Activated naive CD4-positive, alpha-beta T cell (primary cell): ENCODE measurements at regions not wholly inside any gene's neighbourhood (a gene's known extent, or its start where the extent isn't known, plus 50 kb on each side); places are given as distances from the start of the nearest gene placed in this dataset.

Experiments used
- DNase-seq, 4 experiments: peaks; one replicate each; lab custom pipeline; 2025; lab: John Stamatoyannopoulos, UW

DNA sequence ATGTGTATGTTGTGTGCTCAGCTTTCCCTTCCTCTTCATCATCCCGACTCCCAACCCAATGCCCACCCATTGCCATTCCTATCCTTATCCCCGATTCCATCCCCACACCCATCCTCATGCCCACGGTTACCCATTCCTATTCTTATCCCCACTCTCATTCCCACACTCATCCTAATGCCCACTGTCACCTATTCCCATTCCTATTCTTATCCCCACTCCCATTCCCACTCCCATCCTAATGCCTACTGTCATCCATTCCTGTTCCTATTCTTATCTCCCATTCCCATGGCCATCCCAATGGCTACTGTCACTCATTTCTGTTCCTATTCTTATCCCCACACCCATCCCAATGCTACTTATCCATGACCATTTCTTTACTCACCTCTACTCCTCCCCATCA, 254.1 kb downstream of the DHX35 start:
- DNase-seq: no peak

DNA sequence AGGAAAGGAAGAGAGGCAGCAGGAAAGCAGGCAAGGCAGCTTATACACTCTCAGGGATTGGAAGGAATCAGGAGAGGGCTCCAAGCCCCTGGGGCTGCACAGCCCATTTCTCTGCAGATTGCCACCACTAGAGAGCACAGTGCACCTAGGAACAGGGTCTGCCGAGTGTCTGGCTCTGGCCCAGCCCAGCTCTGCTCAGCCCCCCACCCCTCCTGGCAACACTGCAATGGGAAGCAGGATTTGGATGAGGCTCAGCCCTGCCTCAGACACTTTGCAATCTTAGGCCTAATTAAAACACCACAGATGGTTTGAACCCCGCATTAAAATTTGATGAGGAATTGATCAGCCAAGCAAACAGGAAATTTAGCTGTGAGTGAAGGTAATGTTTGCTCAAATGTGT, 252.7 kb downstream of the DHX35 start:
- no peak for DNase-seq

DNA sequence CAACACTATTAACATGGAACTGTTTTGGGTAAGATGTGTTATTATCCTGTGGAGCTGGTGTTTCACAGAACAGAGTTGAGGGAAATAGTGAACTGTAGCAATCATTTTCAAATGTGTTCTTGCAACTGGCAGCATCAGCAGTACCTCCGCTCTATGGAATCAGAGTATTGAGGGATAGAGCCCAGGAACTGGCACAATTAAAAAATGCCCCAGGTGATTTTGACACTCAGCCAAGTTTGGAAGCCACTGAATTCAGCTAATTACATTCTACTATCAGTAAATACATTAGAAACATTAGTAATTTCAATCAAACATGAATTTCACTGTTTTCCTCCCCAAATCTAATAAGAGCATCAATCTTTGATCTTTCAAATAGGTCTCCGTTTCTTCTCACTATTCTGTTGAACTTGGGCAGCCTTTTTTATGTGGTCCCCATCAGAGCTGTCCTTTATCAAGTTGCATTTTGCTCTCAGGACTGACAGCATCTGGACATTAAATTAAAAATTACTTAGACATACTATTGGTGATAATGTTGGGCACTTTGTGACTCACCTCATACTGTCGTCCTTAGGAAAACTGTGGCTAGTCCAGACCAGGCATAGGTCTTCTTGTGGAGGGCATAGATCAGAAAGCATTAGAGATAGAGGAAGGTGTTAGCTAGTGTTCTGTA, 251.5 kb downstream of the DHX35 start:
- DNase-seq: no peak

DNA sequence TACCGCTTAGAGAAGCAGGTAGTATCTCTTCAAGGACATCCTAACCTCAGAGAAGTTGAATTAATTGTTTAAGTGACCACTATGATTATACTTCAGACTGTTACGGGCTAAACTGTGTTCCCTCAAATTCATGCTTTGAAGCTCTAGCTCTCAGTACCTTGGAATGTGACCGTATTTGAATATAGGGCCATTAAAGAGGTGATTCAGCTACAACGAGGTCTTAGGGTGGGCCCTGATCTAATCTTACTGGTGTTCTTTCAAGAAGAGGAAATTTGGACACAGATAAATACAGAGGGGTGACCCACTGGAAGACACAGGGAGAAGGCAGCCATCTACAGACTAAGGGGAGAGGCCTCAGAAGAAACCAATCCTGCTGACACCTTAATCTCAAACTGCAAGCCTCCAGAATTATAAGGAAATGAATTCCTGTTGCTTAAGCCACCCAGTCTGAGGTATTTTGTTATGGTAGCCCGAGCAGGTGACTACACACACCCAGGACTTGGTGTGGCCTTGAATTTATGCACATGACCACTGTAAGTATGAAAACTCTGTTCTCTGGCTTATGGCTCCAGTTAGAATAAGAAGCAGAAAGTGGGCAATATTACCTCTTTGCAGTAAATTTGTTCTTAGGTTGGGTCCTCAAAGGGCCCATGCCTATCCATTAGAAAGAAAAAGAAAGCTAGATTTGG, 249.1 kb downstream of the DHX35 start:
- DNase-seq: no peak

DNA sequence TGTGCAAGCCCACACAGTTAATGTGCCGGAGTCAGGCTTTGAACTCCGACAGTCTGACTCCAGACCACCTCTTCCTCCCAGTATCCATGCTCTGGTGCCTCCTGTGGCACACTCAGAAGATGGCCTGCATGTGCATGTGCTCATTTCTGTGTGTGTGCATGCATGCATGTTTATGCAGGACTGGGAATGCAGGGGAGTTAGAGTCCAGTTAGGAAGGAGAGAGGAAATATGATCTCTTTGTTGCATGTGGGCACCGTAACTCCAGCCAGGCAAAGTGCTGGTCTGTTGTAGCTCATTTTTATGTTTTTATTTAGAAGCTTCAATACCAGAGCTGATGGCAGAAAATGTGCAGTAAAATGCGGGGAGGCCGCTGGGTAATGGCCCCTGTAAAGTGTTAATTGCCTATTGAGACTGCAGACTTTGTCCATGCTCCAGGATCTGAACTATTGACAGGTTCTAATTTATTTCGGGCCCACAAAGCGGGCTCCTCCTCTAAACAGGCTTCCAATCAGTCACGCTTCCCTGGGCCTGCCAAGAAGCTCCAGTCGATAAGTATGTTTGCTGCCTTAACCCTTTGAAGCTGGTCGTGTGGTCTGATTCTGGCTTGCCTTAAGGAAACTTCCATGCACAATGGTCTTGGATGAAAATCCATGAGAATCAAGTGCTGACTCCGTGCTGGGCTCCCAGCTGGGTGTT, 248.3 kb downstream of the DHX35 start:
- no peak for DNase-seq

DNA sequence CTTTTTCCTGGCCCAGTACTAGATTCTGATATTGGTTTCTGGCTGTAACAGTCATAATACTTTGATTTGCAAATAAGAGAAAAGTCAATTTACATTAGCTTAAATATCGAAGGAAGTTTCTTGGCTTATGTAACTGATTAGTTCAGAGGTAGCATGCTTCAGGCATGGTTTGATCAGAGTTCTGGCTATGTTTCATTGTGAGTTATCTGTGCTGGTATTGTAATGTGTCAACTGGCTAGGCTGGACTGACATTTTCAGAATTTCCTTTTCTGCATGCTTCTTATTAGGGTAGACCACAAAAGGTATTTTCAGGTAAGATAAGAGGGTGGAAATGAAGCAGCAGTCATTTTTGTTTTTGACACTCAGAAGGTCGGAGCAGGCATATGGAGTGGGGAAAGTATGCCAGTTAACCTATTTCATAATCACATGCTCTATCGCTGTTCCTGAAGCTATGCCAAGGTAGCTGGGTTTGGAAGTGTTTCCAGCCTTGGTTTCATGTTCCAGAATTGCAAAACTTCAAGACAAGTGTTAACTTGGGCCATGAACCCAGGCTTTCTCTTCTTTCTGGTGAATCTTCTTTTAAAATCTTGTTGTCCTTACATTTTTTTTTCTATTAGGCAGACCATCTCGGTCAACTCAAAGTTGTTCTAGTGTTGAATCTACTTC, 244.9 kb downstream of the DHX35 start:
- no peak for DNase-seq

DNA sequence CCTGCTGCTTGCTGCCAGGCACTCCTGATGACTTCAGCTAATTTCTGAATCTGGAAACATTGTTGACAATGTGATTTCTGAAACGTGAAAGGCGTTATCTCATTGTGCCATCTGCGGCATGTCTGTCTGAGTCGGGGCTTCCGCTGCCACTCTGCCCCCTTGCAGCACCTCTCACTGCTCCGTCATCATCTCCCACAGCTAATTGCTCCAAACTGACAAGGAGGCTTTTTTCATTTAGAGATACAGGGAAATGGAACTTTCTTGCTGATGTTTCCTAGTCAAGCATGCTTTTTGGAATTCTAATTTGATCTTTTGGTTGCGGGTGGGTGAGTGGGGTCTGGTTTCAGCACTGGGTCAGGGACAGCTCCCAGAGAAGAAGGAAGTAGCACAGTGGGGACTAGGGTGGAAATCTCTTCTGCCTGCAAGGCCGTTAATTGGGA, 233.5 kb downstream of the DHX35 start:
- DNase-seq: no peak

DNA sequence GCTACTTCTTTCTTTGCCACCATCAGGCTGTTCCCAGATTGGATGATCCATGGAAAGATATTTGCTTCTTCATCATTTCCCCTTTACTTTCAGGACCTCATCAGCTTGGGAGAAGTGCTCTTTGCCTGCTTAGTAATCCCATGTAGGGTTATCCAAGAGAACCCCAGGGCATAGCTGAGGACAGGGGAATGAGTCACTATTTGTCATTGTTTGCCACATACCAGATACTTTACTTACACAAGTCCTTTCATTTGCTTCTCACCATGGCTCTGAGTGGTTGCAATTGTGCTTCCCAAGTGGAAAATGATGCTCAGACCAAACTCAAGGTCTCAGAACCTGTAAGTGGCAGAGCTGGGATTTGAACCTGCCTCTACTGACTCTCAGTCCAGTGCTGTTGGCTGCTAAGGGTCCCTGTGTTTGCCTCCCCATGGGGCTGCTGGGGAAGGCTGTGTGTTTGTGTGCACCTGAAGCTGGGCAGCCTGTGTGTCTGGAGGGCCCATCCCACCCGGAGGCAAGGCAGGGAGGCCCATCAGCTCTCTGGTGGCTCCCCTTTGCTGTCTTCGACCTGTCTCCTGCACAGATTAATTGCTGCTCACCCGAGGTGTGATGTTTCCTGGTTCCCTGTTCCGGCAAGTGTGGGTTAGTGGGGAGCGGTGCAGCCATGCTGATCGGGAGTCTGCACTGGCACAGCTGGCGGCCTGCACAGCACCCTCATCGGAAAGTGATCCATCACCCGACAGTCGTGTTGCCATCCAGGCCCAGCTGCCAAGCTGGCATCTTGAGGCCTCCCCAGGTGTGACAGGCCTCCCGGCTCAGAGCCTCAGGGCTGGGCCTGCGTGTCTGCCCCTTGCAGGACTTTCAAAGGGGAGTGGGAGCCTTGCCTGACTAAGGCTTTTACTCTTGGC, 228.8 kb downstream of the DHX35 start:
- DNase-seq: no peak

DNA sequence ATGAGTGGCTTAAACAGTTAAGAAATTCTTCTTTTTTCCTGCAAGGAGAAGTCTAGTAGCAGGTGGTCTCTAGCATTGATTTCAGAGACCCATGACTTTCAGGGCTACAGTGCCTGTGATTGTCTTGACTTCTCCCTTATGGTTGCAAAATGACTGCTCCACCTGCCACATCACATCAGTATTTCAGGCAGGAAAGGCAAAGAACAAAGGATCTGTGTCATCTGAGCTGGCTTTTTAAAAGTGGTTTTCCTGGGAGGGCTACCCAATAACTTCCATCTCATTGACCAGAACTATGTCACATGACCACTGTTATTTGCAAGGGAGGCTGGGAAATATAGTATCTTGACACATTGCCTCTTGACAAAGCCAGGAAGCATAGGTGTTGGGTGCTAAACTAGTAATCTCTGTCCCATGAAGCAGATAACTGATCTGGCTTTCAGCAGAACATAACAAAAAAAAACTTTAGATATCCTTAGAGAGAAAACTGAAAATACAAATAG, 226.2 kb downstream of the DHX35 start:
- DNase-seq: no peak

DNA sequence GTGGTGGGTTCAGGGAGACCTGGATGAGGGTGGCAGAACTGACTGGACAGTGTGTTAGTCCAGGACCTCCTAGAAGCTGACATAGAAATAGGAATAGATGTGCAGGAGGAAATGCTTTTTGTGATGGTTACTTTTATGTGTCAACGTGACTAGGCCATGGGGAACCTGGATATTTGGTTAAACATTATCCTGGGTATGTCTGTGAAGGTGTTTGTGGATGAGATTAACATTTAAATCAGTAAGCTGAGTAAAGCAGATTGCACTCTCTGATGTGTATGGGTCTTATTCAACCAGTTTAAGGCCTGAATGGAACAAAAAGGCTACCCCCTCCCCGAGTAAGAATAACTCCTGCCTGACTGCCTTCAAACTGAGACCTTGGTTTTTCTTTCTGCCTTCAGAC, 219.3 kb downstream of the DHX35 start:
- no peak for DNase-seq

DNA sequence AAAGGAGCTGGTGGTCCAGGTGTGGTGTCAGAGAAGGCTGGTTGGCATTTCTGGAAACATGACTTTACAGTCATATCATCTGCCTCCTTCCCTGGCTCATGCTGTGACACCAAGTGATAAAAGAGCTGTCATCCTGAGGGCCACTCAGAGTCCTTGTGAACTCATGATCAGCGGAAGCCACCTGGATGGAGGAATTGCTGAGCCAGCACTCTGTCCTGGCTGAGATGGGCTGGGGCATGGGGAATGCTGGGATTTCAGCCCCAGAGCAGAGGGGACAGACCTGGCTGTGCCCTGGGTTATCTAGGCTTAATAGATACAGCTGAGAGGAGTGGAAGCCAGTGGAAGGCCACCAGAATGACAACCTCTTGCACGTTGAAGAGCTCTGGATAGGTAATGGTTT, 214.3 kb downstream of the DHX35 start:
- no peak for DNase-seq

DNA sequence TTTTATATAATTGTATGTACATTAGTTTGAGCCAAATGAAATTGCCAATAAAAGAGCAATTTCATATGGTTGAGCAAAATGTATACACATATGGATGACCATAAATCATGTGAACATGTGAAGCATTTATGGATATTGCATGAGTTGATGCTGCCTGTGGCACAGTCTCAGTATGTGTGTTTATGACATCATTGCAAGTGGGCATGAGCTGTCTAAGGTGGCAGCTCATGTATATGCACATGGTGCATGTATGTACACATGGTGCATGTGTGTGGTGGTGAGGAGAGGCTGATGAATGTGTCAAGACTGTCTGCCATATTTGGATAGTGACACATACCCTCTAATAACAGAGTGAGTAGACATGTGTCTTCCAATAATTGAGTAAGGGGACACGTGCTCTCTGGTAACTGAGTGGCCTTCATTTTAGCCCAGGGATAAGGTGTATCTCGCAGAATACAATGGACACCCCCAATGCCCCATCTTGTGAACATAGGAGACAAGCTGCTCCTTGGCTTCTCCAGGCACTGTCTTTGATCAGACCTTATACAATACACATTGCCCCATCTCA, 208.8 kb downstream of the DHX35 start:
- no peak for DNase-seq

DNA sequence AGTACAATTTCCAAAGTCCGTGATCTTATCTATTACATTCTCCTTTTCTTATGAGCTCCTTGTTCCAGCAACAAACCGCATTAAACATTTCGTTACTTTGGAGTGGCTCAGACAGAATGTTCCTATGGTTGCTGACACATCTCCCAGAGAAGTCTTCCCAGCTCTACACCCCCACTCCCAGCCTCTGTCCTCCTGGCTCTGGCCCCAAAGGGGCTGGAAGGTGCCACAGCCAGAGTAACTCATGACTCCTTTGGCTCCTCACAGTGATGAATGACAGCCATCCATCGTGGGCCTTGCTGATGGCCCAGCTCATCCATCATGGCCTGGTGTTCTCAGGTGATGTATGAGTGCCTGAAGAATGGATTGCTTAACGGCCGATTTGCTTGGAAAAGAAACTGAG, 203.0 kb downstream of the DHX35 start:
- no peak for DNase-seq

DNA sequence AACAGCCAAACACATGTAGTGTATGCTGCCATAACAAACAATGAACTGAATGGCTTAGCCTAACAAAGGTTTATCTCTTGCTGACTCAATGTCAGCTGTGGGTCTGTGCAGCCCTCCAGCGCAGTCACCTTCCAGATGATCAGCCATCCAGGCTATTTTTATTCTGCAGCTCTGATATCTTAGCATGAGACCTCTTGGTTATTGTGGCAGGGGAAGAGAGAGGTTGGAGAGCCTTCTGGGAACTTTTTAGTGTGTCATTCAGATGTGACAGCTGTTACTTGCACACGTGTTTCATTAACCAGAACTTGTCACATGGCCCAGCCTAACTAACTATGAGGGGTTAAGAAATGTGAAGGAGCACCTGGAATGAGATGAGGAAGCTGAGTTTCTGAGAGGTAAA, 202.5 kb downstream of the DHX35 start:
- DNase-seq: no peak

DNA sequence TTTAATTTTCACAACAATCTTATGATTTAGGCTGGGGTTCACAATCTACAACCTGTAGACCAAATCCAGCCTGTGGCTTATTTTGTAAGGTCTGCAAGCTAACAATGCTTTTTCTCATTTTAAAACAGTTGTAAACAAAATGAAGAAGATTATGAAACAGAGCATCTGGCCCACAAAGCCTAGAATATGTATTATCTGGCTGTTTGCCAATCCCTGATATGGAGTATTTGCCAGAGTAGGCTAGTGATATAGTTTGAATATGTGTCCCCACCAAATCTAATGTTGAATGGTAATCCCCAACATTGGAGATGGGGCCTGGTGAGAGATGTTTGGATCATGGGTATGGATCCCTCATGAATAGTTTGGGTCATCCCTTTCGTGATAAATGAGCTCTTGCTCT, 201.8 kb downstream of the DHX35 start:
- DNase-seq: no peak

DNA sequence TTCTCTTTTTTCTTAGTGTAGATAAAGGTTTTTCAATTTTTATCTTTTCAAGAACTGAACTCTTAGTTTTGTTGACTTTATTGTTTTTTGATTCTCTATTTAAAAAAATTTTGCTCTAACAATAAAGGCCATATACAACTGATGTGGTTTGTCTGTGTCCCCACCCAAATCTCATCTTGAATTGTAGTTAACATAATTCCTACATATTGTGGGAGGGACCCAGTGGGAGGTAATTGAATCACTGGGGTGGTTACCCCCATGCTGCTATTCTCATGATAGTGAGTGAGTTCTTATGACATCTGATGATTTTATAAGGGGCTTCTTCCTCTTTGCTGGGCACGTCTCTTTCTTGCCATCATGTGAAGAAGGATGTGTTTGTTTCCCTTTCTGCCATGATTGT, 199.8 kb downstream of the DHX35 start:
- no peak for DNase-seq

DNA sequence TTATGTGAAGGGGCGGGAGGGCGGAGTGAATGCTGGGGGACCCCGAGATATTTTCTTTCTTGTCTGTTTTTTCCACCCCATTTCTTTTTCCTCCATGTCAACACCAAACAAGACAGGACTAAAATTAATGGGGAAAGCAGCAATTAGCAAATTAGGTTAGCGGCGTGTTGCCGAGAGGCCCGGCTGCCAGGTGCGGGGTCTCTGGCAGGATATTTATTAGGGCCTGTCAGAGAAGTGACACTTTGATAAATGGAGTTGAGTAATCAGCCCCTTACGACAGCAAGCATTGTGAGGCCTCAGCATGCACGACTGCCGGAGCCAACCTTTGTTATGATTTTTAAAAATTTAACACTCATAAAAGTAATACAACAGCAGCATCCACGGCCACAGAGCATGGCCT, 193.8 kb downstream of the DHX35 start:
- no peak for DNase-seq

DNA sequence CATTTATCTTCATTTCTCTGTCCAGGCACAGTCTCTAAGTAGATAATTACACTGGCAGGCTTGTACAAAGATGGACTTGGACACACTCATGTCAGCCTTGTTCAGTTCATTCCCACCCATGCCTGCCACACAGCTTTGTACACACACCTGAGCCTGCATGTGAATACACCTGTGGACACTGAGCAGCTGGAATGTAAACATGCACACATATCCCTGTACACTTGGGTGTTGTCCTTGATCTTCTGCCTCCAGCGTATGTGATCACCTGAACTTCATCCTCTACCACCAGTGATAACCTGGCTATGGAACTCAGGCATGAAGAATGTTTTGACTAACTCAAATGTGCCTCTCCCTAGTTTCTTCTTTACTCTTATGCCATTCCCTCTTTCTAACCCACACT, 190.6 kb downstream of the DHX35 start:
- DNase-seq: no peak

DNA sequence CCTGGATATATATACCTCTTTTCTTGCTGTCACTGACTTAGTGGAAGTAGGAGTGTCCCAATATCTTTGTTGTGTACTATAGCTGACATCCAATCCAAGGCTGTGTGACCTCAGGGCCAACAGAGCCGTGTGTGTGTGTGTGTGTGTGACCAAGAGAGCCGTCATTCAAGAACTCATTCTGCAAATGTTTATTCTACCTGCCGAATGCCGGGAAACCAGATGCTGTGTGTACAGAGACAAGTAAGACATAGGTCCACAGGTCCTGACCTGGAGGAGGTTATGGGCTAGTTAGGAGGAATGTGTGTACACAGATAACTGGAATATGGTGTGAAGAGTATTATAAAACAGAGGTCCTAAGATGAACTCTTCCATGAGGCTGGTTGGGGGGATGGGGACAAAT, 190.0 kb downstream of the DHX35 start:
- no peak for DNase-seq

DNA sequence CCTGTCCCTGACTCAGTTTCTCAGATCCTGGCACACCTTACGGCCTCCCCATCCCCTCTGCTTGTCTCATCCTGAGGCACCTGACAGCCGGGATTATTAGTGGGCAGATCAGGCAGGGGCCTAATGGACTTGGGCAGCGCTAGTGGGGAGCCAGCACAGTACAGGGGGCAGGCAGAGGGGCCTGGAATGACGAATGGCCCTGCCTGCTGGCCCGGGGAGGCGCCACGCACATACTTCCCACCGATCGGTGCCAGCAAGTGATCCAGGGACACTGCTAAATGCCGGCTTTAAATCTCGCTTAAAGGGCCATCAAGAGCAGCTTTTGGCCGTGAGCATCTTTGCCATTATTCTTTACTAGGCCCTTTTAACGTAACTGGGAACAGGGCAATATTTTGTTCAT, 188.4 kb downstream of the DHX35 start:
- no peak for DNase-seq

DNA sequence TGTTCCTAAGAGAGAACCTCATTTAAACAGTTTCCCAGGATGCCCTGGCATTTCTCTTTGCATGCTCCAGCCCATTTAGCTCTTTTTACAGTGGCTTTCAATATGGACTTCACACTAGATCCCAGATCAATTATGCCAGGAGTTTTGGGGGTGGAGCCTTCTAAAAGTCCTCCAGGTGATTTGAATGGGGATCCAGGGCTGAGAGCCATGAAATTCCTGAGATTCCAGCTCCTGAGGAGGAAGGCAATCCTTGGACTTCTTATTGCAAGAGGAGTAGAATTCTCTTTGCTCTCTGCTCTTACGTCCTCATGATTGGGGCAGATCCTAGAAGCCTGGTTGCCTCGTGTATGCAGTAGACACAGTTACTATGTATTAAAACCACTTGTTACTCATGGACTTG, 184.2 kb downstream of the DHX35 start:
- no peak for DNase-seq
